Skeletal muscle cell (primary cell): ENCODE measurements at regions not wholly inside any gene's neighbourhood (a gene's known extent, or its start where the extent isn't known, plus 50 kb on each side); places are given as distances from the start of the nearest gene placed in this dataset.
"Not testable (repeated sequence)": the region's sequence is repeated elsewhere in the genome, so short reads cannot be mapped to it uniquely, and the experiment has no call there.

Experiments used
- DNase-seq: peaks from one replicate; pipeline ENCODE4 v3.0.0-alpha.2; 2010; ENCODE audit warnings: low read depth
- H3K4me3 ChIP-seq: 2 replicates; pipeline ENCODE4 v1.5.1; 2011; ENCODE audit warnings: low read depth, mild to moderate bottlenecking, control low read depth, low read length, moderate library complexity

- no peak overlapping the region for H3K4me3 ChIP-seq
- DNase-seq, result no peak
Observed at GRCh38 chr16:60648290-60648689, 1387.9 kb downstream of the CDH8 start.

- not testable (repeated sequence) for H3K4me3 ChIP-seq, DNase-seq
Observed at GRCh38 chr16:60647388-60647787, 1388.8 kb downstream of the CDH8 start.

- no peak for DNase-seq
- H3K4me3 ChIP-seq, result no peak overlapping the region
Observed at GRCh38 chr16:60646631-60647030, 1389.6 kb downstream of the CDH8 start.

- H3K4me3 ChIP-seq, result no peak overlapping the region
- DNase-seq, result no peak
Observed at GRCh38 chr16:60645541-60645940, 1390.7 kb downstream of the CDH8 start.

- no peak overlapping the region for H3K4me3 ChIP-seq
- no peak for DNase-seq
Observed at GRCh38 chr16:60642956-60643355, 1393.3 kb downstream of the CDH8 start.

- DNase-seq, result no peak
- H3K4me3 ChIP-seq, result no peak overlapping the region
Observed at GRCh38 chr16:60641067-60641665, 1395.1 kb downstream of the CDH8 start.

GRCh38 chr16:60640038-60640437, 1396.2 kb downstream of the CDH8 start:
- no peak for DNase-seq
- H3K4me3 ChIP-seq, result no peak overlapping the region

- DNase-seq, result not testable (repeated sequence)
Observed at GRCh38 chr16:60636636-60637035, 1399.6 kb downstream of the CDH8 start.

GRCh38 chr16:60636117-60636516, 1400.1 kb downstream of the CDH8 start:
- no peak for DNase-seq
- no peak overlapping the region for H3K4me3 ChIP-seq

More at GRCh38 chr16:60636636-60637035, 1399.6 kb downstream of the CDH8 start:
- not testable (repeated sequence) for H3K4me3 ChIP-seq

- no peak for DNase-seq
- H3K4me3 ChIP-seq, result no peak overlapping the region
Observed at GRCh38 chr16:60635548-60635947, 1400.7 kb downstream of the CDH8 start.

GRCh38 chr16:60611844-60612243, 1424.4 kb downstream of the CDH8 start:
- H3K4me3 ChIP-seq, result no peak overlapping the region
- no peak for DNase-seq

GRCh38 chr16:60608971-60609370, 1427.3 kb downstream of the CDH8 start:
- no peak for DNase-seq
- no peak overlapping the region for H3K4me3 ChIP-seq

GRCh38 chr16:60605652-60606051, 1430.6 kb downstream of the CDH8 start:
- DNase-seq, H3K4me3 ChIP-seq: not testable (repeated sequence)

- no peak overlapping the region for H3K4me3 ChIP-seq
- DNase-seq, result no peak
Observed at GRCh38 chr16:60605176-60605575, 1431.1 kb downstream of the CDH8 start.

- H3K4me3 ChIP-seq, result no peak overlapping the region
- DNase-seq, result no peak
Observed at GRCh38 chr16:60586493-60586892, 1449.7 kb downstream of the CDH8 start.

- no peak overlapping the region for H3K4me3 ChIP-seq
- no peak for DNase-seq
Observed at GRCh38 chr16:60582528-60582927, 1453.7 kb downstream of the CDH8 start.

GRCh38 chr16:60566901-60567300, 1469.3 kb downstream of the CDH8 start:
- H3K4me3 ChIP-seq, result no peak overlapping the region
- DNase-seq, result no peak

GRCh38 chr16:60564588-60564987, 1471.7 kb downstream of the CDH8 start:
- H3K4me3 ChIP-seq, result no peak overlapping the region
- no peak for DNase-seq

- no peak overlapping the region for H3K4me3 ChIP-seq
- no peak for DNase-seq
Observed at GRCh38 chr16:60563166-60563565, 1473.1 kb downstream of the CDH8 start.

GRCh38 chr16:60558936-60559335, 1477.3 kb downstream of the CDH8 start:
- DNase-seq, result no peak
- H3K4me3 ChIP-seq, result no peak overlapping the region

- H3K4me3 ChIP-seq, result no peak overlapping the region
- no peak for DNase-seq
Observed at GRCh38 chr16:60553090-60553757, 1483.0 kb downstream of the CDH8 start.
